SK-N-SH (cell line): ENCODE measurements at regions not wholly inside any gene's neighbourhood (a gene's known extent, or its start where the extent isn't known, plus 50 kb on each side); places are given as distances from the start of the nearest gene placed in this dataset.
"Not testable (repeated sequence)": the region's sequence is repeated elsewhere in the genome, so short reads cannot be mapped to it uniquely, and the experiment has no call there.

Source experiments
- CTCF ChIA-PET: fragments of 300-600, 350-600 bp; formaldehyde crosslinking; extraction: SDS; loops from one replicate; lab custom pipeline; 2021; lab: Yijun Ruan, JAX
- POLR2A ChIA-PET: fragments of 350-600 bp; sonication (Branson Sonifier 250); formaldehyde crosslinking; extraction: SDS; loops from one replicate; lab custom pipeline; 2020; ENCODE audit warnings: antibody characterized with exemption, inconsistent platforms; lab: Yijun Ruan, JAX
- DNase-seq: peaks from one replicate; pipeline ENCODE4 v3.0.0; 2012
- H2AFZ ChIP-seq: fragments of 200-600 bp; sonication (generic); 2 replicates; pipeline ENCODE4 v1.8.1; 2016; ENCODE audit warnings: antibody characterized with exemption, mild to moderate bottlenecking, low read depth
- H3F3A ChIP-seq: fragments of 200-600 bp; sonication (generic); replicated peaks from 2 replicates; pipeline ENCODE3; 2016; ENCODE audit warnings: antibody characterized with exemption, mild to moderate bottlenecking; ENCODE audit not compliant: insufficient read depth
- H3K27ac ChIP-seq, 2 experiments: fragments of 200-500 bp in 1 of 2; fragments of 200-600 bp in 1 of 2; sonication (Bioruptor generic) in 1 of 2; sonication (generic), shearing (Covaris generic) in 1 of 2; 2 replicates each; pipeline versions ENCODE4 v1.5.1 to v1.6.1; 2014 to 2016; ENCODE audit warnings: low read depth in 2 of 2, inconsistent platforms in 1 of 2, low read length in 1 of 2, mild to moderate bottlenecking in 1 of 2, mixed read lengths in 1 of 2
- H3K27me3 ChIP-seq: fragments of 200-600 bp; sonication (generic), shearing (Covaris generic); 2 replicates; pipeline ENCODE4 v1.6.1; 2016; ENCODE audit warnings: mixed run types; ENCODE audit not compliant: insufficient read depth
- H3K36me3 ChIP-seq, 2 experiments: fragments of 200-500 bp in 1 of 2; fragments of 200-600 bp in 1 of 2; sonication (Bioruptor generic) in 1 of 2; sonication (generic) in 1 of 2; replicated peaks in 1 of 2; 2 replicates each; pipeline versions ENCODE3 to v1.5.1; 2014 to 2016; ENCODE audit warnings: low read length in 1 of 2, mild to moderate bottlenecking in 1 of 2; ENCODE audit not compliant: insufficient read depth in 2 of 2, control insufficient read depth in 1 of 2
- H3K4me1 ChIP-seq, 2 experiments: fragments of 200-500 bp in 1 of 2; fragments of 200-600 bp in 1 of 2; sonication (Bioruptor generic) in 1 of 2; sonication (generic), shearing (Covaris generic) in 1 of 2; 2 replicates each; pipeline versions ENCODE4 v1.5.1 to v1.6.1; 2014 to 2016; ENCODE audit warnings: low read depth in 1 of 2, low read length in 1 of 2, mixed run types in 1 of 2; ENCODE audit not compliant: insufficient read depth in 2 of 2, control insufficient read depth in 1 of 2
- H3K4me2 ChIP-seq: fragments of 200-600 bp; sonication (generic), shearing (Covaris generic); 2 replicates; pipeline ENCODE4 v1.6.1; 2017; ENCODE audit warnings: mixed run types
- H3K4me3 ChIP-seq, 2 experiments: fragments of 200-500 bp in 1 of 2; fragments of 200-600 bp in 1 of 2; sonication (Bioruptor generic) in 1 of 2; sonication (generic), shearing (Covaris generic) in 1 of 2; 2 replicates each; pipeline versions ENCODE4 v1.5.1 to v1.8.1; 2014 to 2016; ENCODE audit warnings: low read depth in 2 of 2, inconsistent platforms in 1 of 2, low read length in 1 of 2, mild to moderate bottlenecking in 1 of 2, mixed read lengths in 1 of 2, moderate library complexity in 1 of 2
- H3K79me2 ChIP-seq: fragments of 200-600 bp; sonication (generic); 2 replicates; pipeline ENCODE4 v1.8.1; 2017; ENCODE audit warnings: mild to moderate bottlenecking; ENCODE audit not compliant: insufficient read depth
- H3K9ac ChIP-seq: fragments of 200-600 bp; sonication (generic); 2 replicates; pipeline ENCODE4 v1.6.1; 2017; ENCODE audit warnings: mixed run types
- H3K9me2 ChIP-seq: fragments of 200-600 bp; sonication (generic); 2 replicates; pipeline ENCODE4 v1.6.1; 2017; ENCODE audit warnings: mixed run types
- H3K9me3 ChIP-seq: fragments of 200-600 bp; sonication (generic); 2 replicates; pipeline ENCODE4 v1.6.1; 2017; ENCODE audit warnings: mixed run types, mild to moderate bottlenecking, moderate library complexity
- H4K20me1 ChIP-seq: fragments of 200-600 bp; sonication (generic); 2 replicates; pipeline ENCODE4 v1.6.1; 2017; ENCODE audit warnings: mild to moderate bottlenecking, mixed run types; ENCODE audit not compliant: insufficient read depth
- CHD2 ChIP-seq: fragments of 150-350 bp; IDR thresholded peaks from 2 replicates; pipeline ENCODE4 v1.6.1; 2018; ENCODE audit warnings: low read length; ENCODE audit not compliant: partially characterized antibody
- CTCF ChIP-seq: fragments of 200-600 bp; sonication (generic); IDR thresholded peaks from 2 replicates; pipeline ENCODE4 v1.6.1; 2017; ENCODE audit warnings: antibody characterized with exemption, mild to moderate bottlenecking, moderate library complexity
- EP300 ChIP-seq, 2 experiments: IDR thresholded peaks; 2 replicates each; pipeline versions ENCODE4 v1.4.0 to v1.6.1; 2012; ENCODE audit warnings: borderline replicate concordance in 1 of 2, low read depth in 1 of 2, low read length in 1 of 2
- JUND ChIP-seq: IDR thresholded peaks from 2 replicates; pipeline ENCODE4 v1.4.0; 2012
- MXI1 ChIP-seq: IDR thresholded peaks from 2 replicates; pipeline ENCODE4 v1.6.1; 2012; ENCODE audit warnings: mild to moderate bottlenecking, low read depth, low read length, improper control_type of control experiment
- NRF1 ChIP-seq: IDR thresholded peaks from 2 replicates; pipeline ENCODE4 v1.6.1; 2012; ENCODE audit warnings: low read depth, mild to moderate bottlenecking, low read length
- REST ChIP-seq: IDR thresholded peaks from 2 replicates; pipeline ENCODE4 v1.6.1; 2012; ENCODE audit warnings: mild to moderate bottlenecking, low read depth, low read length, moderate library complexity
- RXRA ChIP-seq: IDR thresholded peaks from 2 replicates; pipeline ENCODE4 v1.4.0; 2012; ENCODE audit warnings: low read depth, mild to moderate bottlenecking, borderline replicate concordance
- TCF12 ChIP-seq: IDR thresholded peaks from 2 replicates; pipeline ENCODE4 v1.4.0; 2012
- TEAD4 ChIP-seq: IDR thresholded peaks from 2 replicates; pipeline ENCODE4 v1.4.0; 2012; ENCODE audit warnings: mild to moderate bottlenecking, borderline replicate concordance; ENCODE audit not compliant: insufficient read depth
- USF2 ChIP-seq: fragments of 150-350 bp; IDR thresholded peaks from 2 replicates; pipeline ENCODE4 v1.6.1; 2017; ENCODE audit warnings: antibody characterized with exemption, low read length, low read depth, borderline replicate concordance
- YY1 ChIP-seq: IDR thresholded peaks from 2 replicates; pipeline ENCODE4 v1.4.0; 2012; ENCODE audit warnings: low read depth, mild to moderate bottlenecking
- ZBTB33 ChIP-seq: IDR thresholded peaks from 2 replicates; pipeline ENCODE4 v1.4.0; 2012; ENCODE audit warnings: low read depth, borderline replicate concordance
- WGBS: methylation state at CpG from one replicate; pipeline ENCODE4 v1.1.6; 2017; ENCODE audit warnings: low lambda C conversion rate; 5-methylcytosine and 5-hydroxymethylcytosine counted together

GRCh38 chr7:37601321-37601720, 82.2 kb upstream of the GPR141 start:
- Histone ChIP-seq H3K36me3 (no peaks in the 10 kb centered on the region), H3K9ac (no peak overlapping the region), H3K27me3 (no peaks in the 10 kb centered on the region), H3K4me3 (no peak overlapping the region), H4K20me1 (no peaks in the 10 kb centered on the region), H3F3A (no peaks in the 10 kb centered on the region), H3K4me2 (no peak overlapping the region), H3K27ac (no peak overlapping the region), H2AFZ (no peak overlapping the region), H3K4me1 (no peaks in the 10 kb centered on the region; a peak in 1 of 4 replicates)
- no peak for DNase-seq
- ChIA-PET POLR2A (no interaction called here), CTCF (interaction anchor here (1.2 kb wide), 1 partner anchor 13 kb away, joined by 3 read pairs; no protein-coding TSS in a partner anchor)
- 26% methylated on average over 6 of the region's 6 CpGs for WGBS
- TF ChIP-seq TEAD4, result no peak
- no peak for TF ChIP-seq USF2
- TF ChIP-seq JUND, result no peak
- no peak for TF ChIP-seq ZBTB33
- no peak for TF ChIP-seq YY1
- no peak for TF ChIP-seq RXRA
- no peak for TF ChIP-seq EP300 (IDR thresholded peaks at IDR 0.05; ENCODE audit: borderline replicate concordance in 1 of 2, low read depth in 1 of 2, low read length in 1 of 2)
- no peak for TF ChIP-seq CHD2
- TF ChIP-seq, all 33 proteins: peak for 0
- Histone ChIP-seq H3K79me2 (no peaks in the 10 kb centered on the region), H3K9me3 (no peaks in the 10 kb centered on the region), H3K9me2 (no peaks in the 10 kb centered on the region)

GRCh38 chr7:37604078-37604477, 79.5 kb upstream of the GPR141 start:
- Histone ChIP-seq H3K36me3 (no peaks in the 10 kb centered on the region), H3K27me3 (no peaks in the 10 kb centered on the region), H3K9me2 (no peaks in the 10 kb centered on the region), H2AFZ (no peak overlapping the region), H3K4me3 (no peak overlapping the region), H3F3A (no peaks in the 10 kb centered on the region), H3K27ac (no peak overlapping the region), H3K9ac (no peak overlapping the region), H3K4me1 (peaks cover 0 to 7% of the 10 kb centered on the region in 2 experiments; a peak in 2 of 4 replicates), H3K4me2 (no peak overlapping the region), H3K9me3 (peaks cover 11% of the 10 kb centered on the region), H4K20me1 (no peaks in the 10 kb centered on the region), H3K79me2 (no peaks in the 10 kb centered on the region)
- no peak for DNase-seq
- POLR2A ChIA-PET, result no interaction called here
- 24% methylated on average over 1 of the region's 1 CpG for WGBS
- CTCF ChIA-PET, result no interaction called here
- TF ChIP-seq CTCF, result no peak
- no peak for TF ChIP-seq REST
- TF ChIP-seq NRF1, result no peak
- no peak for TF ChIP-seq MXI1
- TF ChIP-seq TCF12, result no peak
- TF ChIP-seq JUND, result no peak

GRCh38 chr7:37617406-37617805, 66.2 kb upstream of the GPR141 start:
- H3K27me3 ChIP-seq, H3K9ac ChIP-seq, H3K36me3 ChIP-seq, CTCF ChIA-PET, H3K79me2 ChIP-seq, H2AFZ ChIP-seq, H3K4me2 ChIP-seq, H3K9me2 ChIP-seq, H3K4me1 ChIP-seq, H3F3A ChIP-seq, POLR2A ChIA-PET, DNase-seq, H3K4me3 ChIP-seq, H4K20me1 ChIP-seq, H3K27ac ChIP-seq: not testable (repeated sequence)
- 60% methylated on average over 14 of the region's 16 CpGs for WGBS
- H3K9me3 ChIP-seq, result peaks cover 12% of the 10 kb centered on the region; the same call in 1 of the 2 replicates
